ENCODE measurements at regions not wholly inside any gene's neighbourhood (a gene's known extent, or its start where the extent isn't known, plus 50 kb on each side); places are given as distances from the start of the nearest gene placed in this dataset.

DNA sequence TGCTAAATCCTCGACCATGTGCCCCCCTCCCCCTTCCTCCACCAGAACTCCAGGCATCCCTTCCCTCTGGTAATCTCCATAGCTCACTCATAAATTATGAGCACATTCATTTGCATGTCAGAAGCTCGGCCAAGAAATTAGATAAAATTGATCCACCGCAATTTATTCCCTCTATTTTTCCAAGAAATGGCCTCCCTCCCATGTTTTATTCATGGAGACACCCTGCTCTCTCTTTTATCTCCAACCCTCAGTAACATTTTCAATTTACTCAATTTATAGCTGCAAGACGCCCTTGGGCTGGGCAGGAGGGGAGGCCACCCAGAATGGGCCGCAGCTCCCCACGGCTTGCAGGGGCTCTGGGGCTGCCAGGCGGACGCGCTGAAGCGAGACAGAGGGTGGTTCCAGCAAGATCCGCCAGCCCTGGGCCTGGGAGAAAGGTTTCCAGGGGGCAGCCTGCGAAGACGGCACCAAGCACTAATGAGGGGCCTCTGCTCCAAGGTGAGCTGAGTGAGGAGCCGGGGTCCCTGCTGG lies 54.7 kb upstream of the ZNF423 start:
- DNase-seq (ENCODE audit: low read depth) = no peak

DNA sequence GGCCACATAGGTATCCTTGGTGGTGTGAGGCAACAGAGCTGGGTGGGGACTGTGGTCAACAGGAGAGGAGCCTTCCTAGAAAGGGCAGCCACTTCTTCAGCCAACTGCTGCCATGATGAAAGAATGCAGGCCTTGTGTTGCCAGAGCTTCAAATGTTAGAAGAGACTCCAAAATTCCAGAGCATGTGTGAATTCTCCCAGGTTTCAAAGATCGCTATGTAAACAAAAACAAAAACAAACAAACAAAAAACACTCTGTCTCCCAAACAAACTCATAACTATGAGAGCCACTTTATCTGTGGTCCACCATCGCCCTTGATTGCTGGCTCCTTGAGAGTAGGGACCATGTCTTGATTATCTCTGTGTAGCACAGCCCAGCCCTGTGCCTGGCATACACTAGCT lies 55.5 kb upstream of the ZNF423 start:
- no peak for DNase-seq (ENCODE audit: low read depth)

DNA sequence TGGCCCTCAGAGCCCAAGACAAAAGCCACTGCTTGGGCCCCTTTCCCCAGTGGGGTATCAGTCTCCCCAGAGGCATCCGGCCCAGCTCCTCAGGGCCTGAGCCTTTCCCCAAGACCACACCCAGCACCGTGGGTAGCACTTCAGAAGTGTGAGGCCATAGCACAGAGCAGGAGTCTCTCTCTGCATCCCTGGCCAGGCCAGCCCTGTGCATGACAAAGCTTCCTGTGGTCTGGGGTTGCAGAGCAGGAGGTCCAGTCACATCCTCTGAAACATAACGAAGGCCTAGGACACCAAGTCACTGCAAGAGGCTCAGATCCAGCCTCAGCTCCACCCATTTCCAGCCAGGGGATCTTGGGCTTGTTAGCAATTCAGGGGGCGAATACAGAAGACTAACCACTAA lies 56.8 kb upstream of the ZNF423 start:
- no peak for DNase-seq (ENCODE audit: low read depth)

DNA sequence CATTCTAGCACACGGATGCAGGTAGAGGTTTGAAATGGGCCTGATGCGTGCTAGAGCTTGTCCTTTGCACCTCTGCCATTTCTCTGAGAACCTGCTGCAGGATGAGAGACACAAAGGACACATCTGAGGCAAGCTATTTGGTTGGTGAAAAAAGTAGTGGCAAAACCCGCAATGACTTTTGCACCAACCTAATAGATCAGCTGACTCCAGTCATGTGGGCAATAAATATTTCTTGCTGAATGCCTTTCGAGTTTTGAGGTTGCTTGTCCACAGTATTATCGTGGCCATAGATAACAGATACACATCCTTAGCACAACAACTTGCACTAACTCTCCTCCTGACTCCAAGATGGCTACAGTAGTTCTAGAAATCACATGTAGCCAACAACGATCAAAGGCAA lies 57.8 kb upstream of the ZNF423 start:
- DNase-seq (ENCODE audit: low read depth) = no peak

DNA sequence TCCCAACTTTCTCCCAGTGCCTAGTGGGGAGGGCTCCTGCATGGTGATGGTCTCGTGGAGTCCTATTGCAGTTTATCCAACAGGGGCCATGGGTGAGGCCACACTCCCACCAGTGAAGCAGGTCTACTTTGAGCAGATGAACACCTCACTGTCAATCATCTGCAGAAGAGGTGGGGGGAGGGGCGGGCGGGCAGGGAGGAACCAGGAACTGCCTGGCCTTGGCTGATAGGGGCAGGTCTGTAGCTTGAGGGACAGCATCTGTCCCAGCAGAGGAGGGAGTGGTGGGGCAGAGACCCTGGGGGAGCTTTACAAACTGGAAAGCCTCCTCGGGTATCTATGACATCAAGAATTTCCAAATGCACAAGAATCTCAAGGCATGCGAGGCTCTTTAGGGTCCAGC lies 58.7 kb upstream of the ZNF423 start:
- DNase-seq (ENCODE audit: low read depth) = no peak

DNA sequence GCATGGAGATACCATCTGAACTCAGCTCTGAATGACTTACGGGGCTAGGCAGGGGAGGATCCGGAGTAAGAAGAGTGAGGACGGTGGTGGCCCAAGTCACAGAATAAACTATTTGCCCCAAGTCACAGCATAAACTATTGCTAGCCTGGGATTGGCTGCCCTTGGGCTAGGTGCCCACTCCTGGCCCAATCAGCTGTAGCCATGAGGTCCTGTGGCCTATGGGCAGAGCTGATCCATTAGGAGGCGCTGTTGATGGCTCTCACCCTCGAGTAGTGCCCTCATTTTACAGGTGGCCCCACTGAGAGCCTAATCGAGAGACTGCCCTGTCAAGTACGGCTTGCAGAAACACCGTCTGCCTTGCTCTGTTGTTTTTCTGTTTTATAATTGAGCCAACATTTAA lies 62.3 kb upstream of the ZNF423 start:
- DNase-seq (ENCODE audit: low read depth) = no peak

DNA sequence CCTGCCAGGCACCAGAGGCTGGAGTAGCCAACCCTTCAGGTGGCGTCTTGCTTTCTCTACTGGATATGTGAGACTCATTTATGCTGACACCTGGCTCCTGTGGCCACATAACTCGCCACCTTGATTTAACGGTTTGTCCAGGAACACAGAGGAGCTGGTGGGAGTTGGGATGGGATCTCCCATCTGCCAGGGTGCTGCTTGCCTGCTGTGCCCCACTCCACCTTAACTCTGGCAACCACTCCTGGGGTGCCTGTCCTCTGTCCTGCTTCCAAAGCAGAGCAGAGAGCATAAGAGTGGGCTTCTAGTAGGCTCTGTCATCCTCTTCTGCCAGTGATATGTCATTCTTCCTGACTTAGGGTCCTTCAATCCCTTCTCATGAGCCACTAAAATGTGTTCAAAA lies 63.4 kb upstream of the ZNF423 start:
- no peak for DNase-seq (ENCODE audit: low read depth)

DNA sequence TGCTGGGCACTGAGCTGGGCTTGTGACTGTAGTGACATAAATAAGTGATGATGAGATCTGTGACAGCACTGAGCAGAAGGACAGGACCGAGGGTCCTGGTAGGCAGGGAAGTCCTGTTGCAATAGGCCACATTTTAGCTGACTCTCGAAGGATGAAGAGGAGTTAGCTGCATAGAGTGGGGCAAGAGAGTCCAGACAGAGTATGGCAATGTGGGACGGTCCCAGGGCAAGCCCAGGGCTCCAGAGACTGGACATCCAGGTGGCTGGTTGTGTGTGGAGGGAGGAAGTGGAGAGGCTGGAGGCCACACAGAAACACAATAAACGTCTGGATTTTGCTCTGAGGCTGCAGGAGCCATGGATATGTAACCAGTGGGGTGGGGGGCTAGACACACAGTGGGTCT lies 64.5 kb upstream of the ZNF423 start:
- DNase-seq (ENCODE audit: low read depth) = no peak

DNA sequence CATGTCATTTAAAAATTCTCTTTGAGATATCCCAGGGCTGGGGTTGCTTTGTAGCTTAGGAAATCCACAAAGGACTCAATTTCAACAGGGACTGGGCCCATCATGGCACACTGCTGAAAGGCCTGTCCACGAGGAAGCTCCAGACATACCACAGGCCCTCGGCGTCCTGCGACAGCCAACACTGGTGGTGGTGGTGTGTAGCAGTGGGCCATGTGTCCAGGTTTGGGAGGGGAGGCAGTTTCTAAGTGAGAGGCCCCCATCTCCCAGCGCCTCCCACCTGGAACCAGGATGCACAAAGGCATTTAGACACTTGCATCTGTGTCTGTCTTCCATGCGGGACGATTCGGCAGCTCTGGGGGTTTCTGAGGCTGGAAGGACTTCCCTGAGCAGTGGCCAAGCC lies 65.2 kb upstream of the ZNF423 start:
- DNase-seq (ENCODE audit: low read depth) = no peak

DNA sequence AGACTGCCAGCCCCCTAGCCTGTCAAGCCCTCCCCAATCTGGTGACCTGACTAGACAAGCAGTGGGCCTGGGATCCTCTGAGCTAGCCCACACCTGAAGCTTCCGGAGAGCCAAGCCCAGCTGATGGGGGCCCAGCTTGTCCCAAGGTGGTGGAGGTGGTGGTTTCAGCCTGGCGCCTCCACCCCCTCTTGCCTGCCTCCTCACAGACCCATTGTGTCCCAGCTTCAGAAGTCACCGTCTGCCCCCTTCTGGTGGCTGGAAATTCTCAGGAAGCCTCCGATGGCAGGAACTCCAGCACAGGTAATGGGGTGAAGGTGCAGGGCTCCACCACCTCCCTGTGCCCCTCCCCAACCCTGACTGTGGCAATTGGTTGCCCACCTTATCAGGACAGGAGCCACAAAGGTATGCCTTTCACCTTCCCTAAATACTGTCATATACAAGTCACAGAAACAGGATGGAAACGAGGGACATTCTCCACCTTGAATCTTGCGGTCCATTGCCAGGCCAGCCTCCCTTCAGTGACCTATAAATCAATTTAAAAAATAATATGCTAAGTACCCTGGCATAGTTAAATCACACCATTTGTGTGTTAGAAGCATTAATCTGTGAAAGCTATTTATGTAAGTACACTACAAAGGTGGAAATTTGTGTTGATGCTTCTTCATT lies 66.0 kb upstream of the ZNF423 start:
- DNase-seq (ENCODE audit: low read depth) = peak; percentile 27

DNA sequence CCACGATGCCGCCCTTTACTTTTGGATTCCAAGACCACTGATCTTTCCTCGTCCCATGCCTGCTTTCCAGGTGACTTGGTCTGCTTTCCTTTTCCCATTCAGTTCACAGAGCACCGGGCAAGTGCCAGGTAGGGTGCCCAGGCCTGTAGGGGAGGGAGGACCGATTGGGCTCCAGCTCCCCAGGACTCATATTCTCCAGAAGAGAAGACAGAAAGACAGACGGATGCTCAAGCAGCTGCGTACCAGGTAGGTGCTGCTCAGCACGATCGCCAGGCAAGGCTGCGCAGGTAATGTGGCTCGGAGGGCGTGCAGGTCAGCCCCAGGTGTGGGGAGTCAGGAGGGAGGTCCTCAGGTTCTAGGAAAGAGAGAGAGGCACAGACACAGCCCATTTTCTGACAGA lies 67.5 kb upstream of the ZNF423 start:
- no peak for DNase-seq (ENCODE audit: low read depth)

DNA sequence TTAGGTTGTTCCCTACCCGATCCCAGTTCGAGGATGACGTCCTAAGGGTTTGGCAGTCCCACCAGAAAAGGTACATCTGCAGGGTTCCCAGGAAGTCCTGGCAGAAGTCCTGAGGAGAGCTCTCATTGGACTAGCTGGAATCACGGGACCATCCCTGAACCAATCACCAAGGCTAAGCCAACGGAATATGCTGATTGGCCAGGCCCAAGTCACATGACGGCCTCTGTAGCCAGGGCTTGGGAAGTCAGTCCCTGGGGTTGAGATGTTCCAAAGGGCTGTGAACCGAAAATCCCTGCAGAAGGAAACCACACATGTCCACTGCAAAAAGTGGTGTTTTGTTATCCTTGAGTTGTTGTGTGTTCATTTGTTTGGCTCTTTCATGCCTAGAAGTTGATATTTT lies 68.2 kb upstream of the ZNF423 start:
- DNase-seq (ENCODE audit: low read depth) = peak; percentile 17

DNA sequence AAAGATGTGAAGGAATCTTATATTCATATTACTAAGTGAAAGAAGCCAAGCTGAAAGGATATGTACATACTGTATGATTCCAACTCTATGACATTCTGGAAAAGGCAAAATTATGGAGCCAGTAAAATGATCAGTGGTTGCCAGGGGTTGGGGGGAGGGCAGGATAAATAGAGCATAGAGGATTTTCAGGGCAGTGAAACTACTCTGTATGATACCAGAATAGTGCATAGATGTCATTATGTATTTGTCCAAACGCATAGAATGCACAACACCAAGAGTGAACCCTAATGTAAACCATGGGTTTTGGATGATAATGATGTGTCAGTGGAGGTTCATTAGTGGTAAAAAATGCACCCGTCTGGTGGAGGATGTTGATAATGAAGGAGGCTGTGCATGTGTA lies 71.0 kb upstream of the ZNF423 start:
- no peak for DNase-seq (ENCODE audit: low read depth)

DNA sequence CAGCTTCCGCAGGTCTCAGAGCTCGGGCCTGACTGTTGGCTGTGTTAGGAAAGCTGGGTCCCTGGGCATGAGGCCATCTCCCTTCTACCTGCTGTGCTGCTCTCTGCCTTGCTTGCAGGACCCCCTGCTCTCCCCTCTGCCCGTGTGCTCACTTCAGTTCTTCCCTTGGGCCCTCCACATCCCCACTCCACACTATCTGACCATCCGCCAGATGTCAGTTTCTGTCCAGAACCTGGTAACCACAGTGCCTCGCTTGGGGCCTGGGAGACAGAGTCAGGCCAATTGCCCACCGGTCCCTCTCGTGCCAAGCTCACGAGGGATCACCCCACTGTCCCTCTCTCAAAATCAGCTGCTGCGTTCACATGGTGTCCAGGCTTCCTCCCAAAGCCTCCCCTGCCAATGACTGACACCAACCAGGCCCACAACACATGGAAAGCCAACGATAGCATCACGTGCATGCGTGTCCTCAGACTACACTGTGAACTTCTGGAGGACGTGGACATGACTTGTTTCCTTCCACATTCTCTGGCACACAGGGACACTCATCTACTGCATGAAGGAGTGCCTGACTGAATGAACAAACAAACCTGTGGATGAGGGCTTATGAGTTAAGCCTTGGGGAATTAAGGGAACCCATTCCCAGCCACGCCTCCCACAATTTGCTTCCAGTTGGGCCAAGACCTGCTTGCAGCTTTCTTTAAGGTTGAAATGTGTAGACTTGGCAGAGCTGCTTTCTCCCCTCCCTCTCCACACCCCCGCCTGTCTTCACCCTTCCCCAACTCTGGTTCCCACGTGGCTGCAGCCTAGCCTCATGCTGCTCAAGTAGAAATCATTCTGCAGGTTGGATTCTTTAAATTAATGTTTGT lies 72.5 kb upstream of the ZNF423 start:
- DNase-seq (ENCODE audit: low read depth) = no peak

DNA sequence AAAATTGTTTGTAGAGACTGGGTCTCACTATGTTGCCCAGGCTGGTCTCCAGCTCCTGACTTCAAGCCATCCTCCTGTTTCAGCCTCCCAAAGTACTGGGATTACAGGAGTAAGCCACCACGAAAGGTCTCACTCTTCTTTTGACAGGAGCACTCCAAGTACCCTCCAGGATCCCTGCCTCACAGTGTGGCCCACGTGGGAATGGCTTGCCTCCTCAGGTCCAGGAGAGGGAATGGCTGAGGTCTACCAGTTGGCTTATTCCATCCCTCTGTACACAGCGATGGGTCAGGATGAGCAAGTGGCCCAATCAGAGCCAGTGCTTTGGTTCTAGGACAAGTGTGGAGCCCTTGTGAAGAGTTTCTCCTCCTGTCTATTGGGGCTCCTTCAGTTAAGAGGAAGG lies 73.7 kb upstream of the ZNF423 start:
- DNase-seq (ENCODE audit: low read depth) = no peak

DNA sequence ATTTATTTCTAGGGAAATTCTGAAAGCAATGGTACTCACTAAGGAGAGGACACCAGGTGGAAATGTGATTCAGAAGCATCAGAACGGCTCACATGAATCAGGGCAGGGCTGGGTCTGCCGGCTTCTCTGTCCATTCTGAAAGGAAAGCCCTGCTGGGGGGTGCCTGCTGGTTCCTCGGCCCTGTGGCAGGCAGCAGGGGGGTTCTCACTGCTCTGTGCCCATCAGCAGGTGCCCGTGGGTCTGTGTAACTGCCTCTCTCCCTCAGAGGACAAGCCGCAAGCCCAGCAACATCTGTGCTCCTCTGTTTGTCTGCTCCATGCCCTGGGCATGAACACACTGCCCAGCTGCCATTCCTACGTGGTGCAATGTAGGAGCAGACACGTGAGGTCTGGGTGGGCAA lies 74.9 kb upstream of the ZNF423 start:
- no peak for DNase-seq (ENCODE audit: low read depth)

DNA sequence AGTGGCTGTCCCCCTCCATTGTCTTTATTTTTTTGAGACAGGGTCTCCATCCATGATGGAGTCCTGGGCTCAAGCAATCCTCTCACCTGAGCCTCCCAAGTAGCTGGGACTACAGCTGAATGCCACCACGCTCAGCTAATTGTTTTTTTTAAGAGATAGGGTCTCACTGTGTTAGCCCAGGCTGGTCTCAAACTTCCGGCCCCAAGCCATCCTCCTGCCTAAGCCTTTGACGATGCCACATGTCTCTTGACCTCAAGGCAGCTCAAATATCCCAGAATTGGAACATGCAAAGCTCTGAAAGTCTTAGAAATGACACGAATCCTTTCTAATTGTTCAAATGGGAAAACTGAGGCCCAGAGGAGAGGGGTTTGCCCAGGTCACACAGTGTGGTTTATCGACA lies 75.4 kb upstream of the ZNF423 start:
- no peak for DNase-seq (ENCODE audit: low read depth)

DNA sequence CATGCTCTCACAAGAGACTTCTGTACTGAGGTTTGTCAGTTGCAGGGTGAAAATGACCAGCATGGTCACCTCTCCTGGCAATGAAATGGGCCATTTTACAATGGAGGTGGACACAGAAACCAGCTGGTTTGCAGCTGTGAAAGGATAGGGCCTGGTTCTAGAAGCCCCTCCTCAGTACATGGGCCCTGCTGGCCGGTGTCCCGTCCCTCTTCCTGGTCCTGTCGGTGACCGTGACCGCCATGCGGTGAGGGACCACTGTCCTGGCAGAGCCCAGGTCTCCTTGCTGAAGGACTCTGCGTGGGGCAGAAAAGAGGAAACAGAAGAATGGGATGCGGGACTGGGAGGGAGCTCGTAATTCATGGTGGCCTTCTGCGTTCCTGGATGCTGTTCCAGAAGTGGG lies 76.0 kb upstream of the ZNF423 start:
- DNase-seq (ENCODE audit: low read depth) = no peak

DNA sequence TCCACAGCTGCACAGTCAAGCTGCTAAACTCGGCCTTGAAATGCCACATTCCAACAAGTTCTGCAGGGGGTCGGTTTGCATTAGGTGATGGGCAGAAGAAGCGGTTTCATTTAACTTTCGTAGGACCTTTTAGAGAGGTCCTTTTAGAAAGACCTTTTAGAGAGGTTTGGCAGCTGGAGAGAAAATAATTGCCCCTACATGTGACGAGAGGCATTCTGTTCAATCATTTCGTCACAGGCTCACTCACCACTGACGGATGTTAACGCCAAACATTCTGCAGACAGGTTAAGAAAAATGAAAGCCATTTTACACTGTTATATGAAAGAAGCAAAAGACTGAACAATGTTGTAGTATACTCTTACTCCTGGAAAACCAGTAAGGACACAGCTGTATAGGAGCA lies 76.5 kb upstream of the ZNF423 start:
- no peak for DNase-seq (ENCODE audit: low read depth)

DNA sequence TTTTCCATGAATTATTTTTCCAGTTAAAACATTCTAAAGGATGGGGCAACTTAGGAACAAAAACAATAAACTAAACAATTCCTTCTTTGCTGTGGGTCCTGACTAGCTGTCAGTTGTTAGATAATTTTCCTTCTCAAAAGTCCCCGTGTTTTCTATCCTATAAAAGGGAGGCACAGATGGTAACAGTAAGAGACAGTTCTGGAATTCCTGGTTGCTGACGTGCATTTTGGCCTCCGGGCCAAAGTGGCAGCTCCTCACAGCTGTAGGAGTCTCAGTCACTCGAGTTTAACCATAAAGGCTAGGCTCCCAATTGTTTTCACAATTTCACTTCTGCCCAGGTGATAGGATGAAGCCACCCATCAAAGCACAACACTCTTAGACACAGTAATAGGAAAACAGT lies 77.0 kb upstream of the ZNF423 start:
- DNase-seq (ENCODE audit: low read depth) = peak; percentile 23

DNA sequence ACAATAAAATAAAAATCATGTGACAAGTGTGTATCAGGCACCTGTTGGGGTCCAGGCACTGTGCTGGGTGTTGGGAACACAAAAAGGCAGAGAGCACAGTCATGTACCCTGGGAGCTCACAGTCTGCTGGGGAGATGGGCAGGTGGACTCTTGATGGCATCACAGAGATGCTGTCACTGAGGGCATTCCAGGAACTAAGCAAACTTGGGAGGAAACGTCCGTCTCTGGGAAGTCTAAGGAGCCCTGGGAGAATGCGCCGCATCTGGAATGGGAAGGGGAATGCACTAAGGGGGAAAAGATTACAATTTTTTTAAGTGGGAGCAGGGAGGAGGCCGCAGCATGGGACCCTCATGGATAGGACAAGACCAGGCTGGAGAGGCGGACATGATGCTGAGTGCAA lies 80.9 kb upstream of the ZNF423 start:
- no peak for DNase-seq (ENCODE audit: low read depth)

DNA sequence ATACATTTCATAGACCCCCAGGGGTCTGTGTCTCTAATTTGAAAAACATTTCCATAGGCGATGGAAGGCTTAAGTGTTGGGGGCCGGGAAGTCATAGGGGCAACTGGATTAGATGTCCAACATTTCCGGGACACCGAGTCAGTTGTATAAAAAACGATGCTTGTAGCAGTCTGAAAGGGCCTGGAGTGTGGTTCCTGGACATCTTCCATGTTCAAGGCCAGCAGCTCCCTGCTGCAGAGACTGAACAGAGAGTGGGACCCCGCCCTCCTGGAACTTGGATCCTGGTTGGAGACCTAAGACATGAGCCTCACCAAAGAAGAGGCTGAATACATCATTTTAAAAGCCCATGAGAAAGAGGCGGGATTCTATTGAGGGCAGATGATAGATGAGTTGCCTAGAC lies 82.0 kb upstream of the ZNF423 start:
- DNase-seq (ENCODE audit: low read depth) = no peak

DNA sequence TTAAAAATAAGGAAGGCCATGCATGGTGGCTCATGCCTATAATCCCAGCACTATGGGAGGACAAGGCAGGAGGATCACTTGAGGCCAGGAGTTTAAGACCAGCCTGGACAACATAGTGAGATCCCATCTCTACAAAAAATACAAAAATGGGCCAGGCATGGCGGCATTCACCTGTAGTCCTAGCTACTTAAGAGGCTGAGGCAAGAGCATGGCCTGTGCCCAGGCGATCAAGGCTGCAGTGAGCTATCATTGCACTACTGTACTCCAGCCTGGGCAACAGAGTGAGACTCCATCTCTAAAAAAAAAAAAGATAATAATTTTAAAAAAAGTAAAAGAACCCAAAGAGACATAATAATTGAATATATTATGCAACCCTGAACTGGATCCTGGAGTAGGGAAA lies 83.6 kb upstream of the ZNF423 start:
- DNase-seq (ENCODE audit: low read depth) = no peak

Measured in ELR (cell line).